ENCODE measurements at regions not wholly inside any gene's neighbourhood (a gene's known extent, or its start where the extent isn't known, plus 50 kb on each side); places are given as distances from the start of the nearest gene placed in this dataset.

DNA sequence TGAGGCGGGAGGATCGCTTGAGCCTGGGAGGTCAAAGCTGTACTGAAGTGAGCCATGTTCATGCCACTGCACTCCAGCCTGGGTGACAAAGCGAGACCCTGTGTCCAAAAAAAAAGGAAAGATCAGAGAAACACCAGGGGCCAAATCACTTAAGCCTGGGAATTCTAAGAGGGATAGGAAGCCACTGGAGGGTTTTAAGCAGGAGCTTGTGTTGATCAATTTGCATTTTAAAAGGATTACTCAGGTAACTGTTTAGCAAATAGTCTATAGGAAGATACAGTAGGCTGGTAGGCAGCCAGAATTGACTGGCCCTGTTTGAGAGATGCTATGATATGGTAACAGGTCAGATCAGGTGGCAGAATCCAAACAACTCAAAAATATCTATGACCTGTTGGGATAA is 162.7 kb downstream of the SPTSSA start:
- H2AFZ ChIP-seq (ENCODE audit: low read depth, low read length), result no peak overlapping the region

GRCh38 chr14:34297786-34298520 is 164.1 kb downstream of the SPTSSA start:
- Histone ChIP-seq H3K27me3 (ENCODE audit: insufficient read depth, low read depth, low read length) (no peaks in the 10 kb centered on the region), H3K27ac (ENCODE audit: low read length) (no peak overlapping the region), H3K36me3 (ENCODE audit: insufficient read depth, low read length) (no peaks in the 10 kb centered on the region), H4K20me1 (ENCODE audit: insufficient read depth) (no peaks in the 10 kb centered on the region), H2AFZ (ENCODE audit: low read depth, low read length) (no peak overlapping the region), H3F3A (ENCODE audit: insufficient read depth, low read length, poor library complexity, severe bottlenecking) (no peaks in the 10 kb centered on the region), H3K4me3 (ENCODE audit: low read length) (no peak overlapping the region), H3K4me2 (ENCODE audit: low read length) (no peak overlapping the region), H3K9me2 (ENCODE audit: insufficient read depth, low read length) (no peaks in the 10 kb centered on the region), H3K9me3 (ENCODE audit: low read length) (no peaks in the 10 kb centered on the region), H3K79me2 (replicated peaks; ENCODE audit: insufficient read depth, low read length) (no peaks in the 10 kb centered on the region), H3K9ac (ENCODE audit: low read length) (no peak overlapping the region)
- TF ChIP-seq TAF1 (IDR thresholded peaks at IDR 0.05; ENCODE audit: low read depth) (no peak), SMC3 (conservative IDR thresholded peaks at IDR 0.05; ENCODE audit: poor library complexity) (no peak), POLR2AphosphoS5 (IDR thresholded peaks at IDR 0.05) (no peak), REST (IDR thresholded peaks at IDR 0.05; ENCODE audit: borderline replicate concordance) (no peak), RAD21 (conservative IDR thresholded peaks at IDR 0.05) (no peak), CTCF (IDR thresholded peaks at IDR 0.05; ENCODE audit: poor library complexity, severe bottlenecking) (no peak), EP300 (conservative IDR thresholded peaks at IDR 0.05; ENCODE audit: poor library complexity, severe bottlenecking) (no peak), MXI1 (conservative IDR thresholded peaks at IDR 0.05; ENCODE audit: poor library complexity, severe bottlenecking) (no peak), EZH2 (IDR thresholded peaks at IDR 0.05; ENCODE audit: borderline replicate concordance, insufficient read depth, low read length, poor library complexity, severe bottlenecking) (no peak)

More for the DNA sequence above, 162.7 kb downstream of the SPTSSA start:
- H4K20me1 ChIP-seq (ENCODE audit: insufficient read depth), result no peaks in the 10 kb centered on the region
- no peaks in the 10 kb centered on the region for H3K9me3 ChIP-seq (ENCODE audit: low read length)
- H3K4me2 ChIP-seq (ENCODE audit: low read length), result no peak overlapping the region
- no peak overlapping the region for H3K27ac ChIP-seq (ENCODE audit: low read length)
- H3K27me3 ChIP-seq (ENCODE audit: insufficient read depth, low read depth, low read length), result no peaks in the 10 kb centered on the region
- no peak overlapping the region for H3K4me3 ChIP-seq (ENCODE audit: low read length)
- no peak for TF ChIP-seq EP300 (conservative IDR thresholded peaks at IDR 0.05; ENCODE audit: poor library complexity, severe bottlenecking)
- no peak for TF ChIP-seq MXI1 (conservative IDR thresholded peaks at IDR 0.05; ENCODE audit: poor library complexity, severe bottlenecking)
- no peak for TF ChIP-seq RAD21 (conservative IDR thresholded peaks at IDR 0.05)
- no peak for TF ChIP-seq REST (IDR thresholded peaks at IDR 0.05; ENCODE audit: borderline replicate concordance)
- TF ChIP-seq EZH2 (IDR thresholded peaks at IDR 0.05; ENCODE audit: borderline replicate concordance, insufficient read depth, low read length, poor library complexity, severe bottlenecking), result no peak
- H3K9ac ChIP-seq (ENCODE audit: low read length), result no peak overlapping the region
- H3K36me3 ChIP-seq (ENCODE audit: insufficient read depth, low read length), result no peaks in the 10 kb centered on the region
- no peaks in the 10 kb centered on the region for H3K9me2 ChIP-seq (ENCODE audit: insufficient read depth, low read length)
- H3K79me2 ChIP-seq (replicated peaks; ENCODE audit: insufficient read depth, low read length), result no peaks in the 10 kb centered on the region
- no peaks in the 10 kb centered on the region for H3F3A ChIP-seq (ENCODE audit: insufficient read depth, low read length, poor library complexity, severe bottlenecking)
